ENCODE measurements at regions not wholly inside any gene's neighbourhood (a gene's known extent, or its start where the extent isn't known, plus 50 kb on each side); places are given as distances from the start of the nearest gene placed in this dataset.

GRCh38 chr21:32135401-32136363 is 143.2 kb downstream of the MIS18A start:
- H3K27ac ChIP-seq (ENCODE audit: low read length in 2 of 2), result no peak overlapping the region
- intact Hi-C loops (cut with micrococcal nuclease), result no loop called here
- CTCF ChIA-PET, result no interaction called here
- no peaks in the 10 kb centered on the region for H3K4me1 Mint-ChIP-seq
- H3K27me3 ChIP-seq (replicated peaks in 1 of 4; ENCODE audit: control extremely low read depth in 1 of 4, control insufficient read depth in 3 of 4, insufficient read depth in 4 of 4, low read length in 3 of 4), result peaks cover 0 to 4% (median 0%) of the 10 kb centered on the region in 4 experiments
- H3K4me1 ChIP-seq (ENCODE audit: control insufficient read depth in 2 of 2, insufficient read depth in 2 of 2, low read length in 2 of 2), result no peaks in the 10 kb centered on the region
- peak overlapping the region; percentile 24 for H3K4me3 Mint-ChIP-seq
- POLR2A ChIA-PET, result no interaction called here
- H3K27ac Mint-ChIP-seq, result no peak overlapping the region
- peaks cover 2% of the 10 kb centered on the region for H3K9me3 Mint-ChIP-seq (ENCODE audit: insufficient read depth)
- no peak overlapping the region for H3K4me3 ChIP-seq (ENCODE audit: control extremely low read depth in 1 of 5, extremely low read depth in 1 of 5, insufficient read depth in 1 of 5, low read depth in 2 of 5, low read length in 4 of 5)
- no peak for TF ChIP-seq CTCF (IDR thresholded peaks at IDR 0.05)
- no peak for TF ChIP-seq EZH2 (IDR thresholded peaks at IDR 0.05; ENCODE audit: borderline replicate concordance, insufficient read depth, low read depth, low read length, poor library complexity, severe bottlenecking)
- no peaks in the 10 kb centered on the region for H4K20me1 ChIP-seq (ENCODE audit: control insufficient read depth, insufficient read depth, low read length, poor library complexity, severe bottlenecking)
- H3K4me2 ChIP-seq (replicated peaks; ENCODE audit: low read depth, low read length, poor library complexity, severe bottlenecking), result no peak overlapping the region
- no peak overlapping the region for H2AFZ ChIP-seq (ENCODE audit: insufficient read depth, low read depth, low read length, poor library complexity, severe bottlenecking)
- 68% methylated on average over 8 of the region's 16 CpGs for WGBS (ENCODE audit: insufficient coverage)
- peaks cover 0 to 11% (median 3%) of the 10 kb centered on the region in 3 donors for H3K9me3 ChIP-seq (ENCODE audit: control extremely low read depth in 1 of 3, control insufficient read depth in 2 of 3, insufficient read depth in 1 of 3, low read length in 2 of 3)
- no peaks in the 10 kb centered on the region for H3K36me3 ChIP-seq (replicated peaks in 1 of 2; ENCODE audit: control extremely low read depth in 1 of 2, control insufficient read depth in 1 of 2, extremely low read depth in 1 of 2, insufficient read depth in 2 of 2, low read length in 1 of 2)
- no peak overlapping the region for H3K9ac ChIP-seq (ENCODE audit: low read length)
- DNase-seq (no peak), ATAC-seq (ENCODE audit: low read depth) (no peak)
- H3K79me2 ChIP-seq (ENCODE audit: control insufficient read depth, insufficient read depth, low read length), result no peaks in the 10 kb centered on the region
- peaks cover 16% of the 10 kb centered on the region for H3K27me3 Mint-ChIP-seq

GRCh38 chr21:32134441-32135130 is 144.3 kb downstream of the MIS18A start:
- Histone ChIP-seq H3K4me3 (ENCODE audit: control extremely low read depth in 1 of 5, extremely low read depth in 1 of 5, insufficient read depth in 1 of 5, low read depth in 2 of 5, low read length in 4 of 5) (no peak overlapping the region), H3K27ac (ENCODE audit: low read length in 2 of 2) (no peak overlapping the region), H3K27me3 (replicated peaks in 1 of 4; ENCODE audit: control extremely low read depth in 1 of 4, control insufficient read depth in 3 of 4, insufficient read depth in 4 of 4, low read length in 3 of 4) (peaks cover 0 to 4% (median 0%) of the 10 kb centered on the region in 4 experiments), H2AFZ (ENCODE audit: insufficient read depth, low read depth, low read length, poor library complexity, severe bottlenecking) (no peak overlapping the region), H3K36me3 (replicated peaks in 1 of 2; ENCODE audit: control extremely low read depth in 1 of 2, control insufficient read depth in 1 of 2, extremely low read depth in 1 of 2, insufficient read depth in 2 of 2, low read length in 1 of 2) (no peaks in the 10 kb centered on the region), H3K4me2 (replicated peaks; ENCODE audit: low read depth, low read length, poor library complexity, severe bottlenecking) (no peak overlapping the region), H3K4me1 (ENCODE audit: control insufficient read depth in 2 of 2, insufficient read depth in 2 of 2, low read length in 2 of 2) (no peaks in the 10 kb centered on the region), H3K9ac (ENCODE audit: low read length) (no peak overlapping the region), H3K9me3 (ENCODE audit: control extremely low read depth in 1 of 3, control insufficient read depth in 2 of 3, insufficient read depth in 1 of 3, low read length in 2 of 3) (peaks cover 0 to 12% (median 3%) of the 10 kb centered on the region in 3 donors), H3K79me2 (ENCODE audit: control insufficient read depth, insufficient read depth, low read length) (no peaks in the 10 kb centered on the region), H4K20me1 (ENCODE audit: control insufficient read depth, insufficient read depth, low read length, poor library complexity, severe bottlenecking) (no peaks in the 10 kb centered on the region)
- H3K27ac Mint-ChIP-seq, result no peak overlapping the region
- CTCF ChIA-PET, result no interaction called here
- H3K4me1 Mint-ChIP-seq, result no peaks in the 10 kb centered on the region
- H3K9me3 Mint-ChIP-seq (ENCODE audit: insufficient read depth), result peaks cover 2% of the 10 kb centered on the region
- no peak overlapping the region for H3K4me3 Mint-ChIP-seq
- peaks cover 16% of the 10 kb centered on the region for H3K27me3 Mint-ChIP-seq
- TF ChIP-seq EZH2 (IDR thresholded peaks at IDR 0.05; ENCODE audit: borderline replicate concordance, insufficient read depth, low read depth, low read length, poor library complexity, severe bottlenecking), result no peak
- TF ChIP-seq CTCF (IDR thresholded peaks at IDR 0.05), result no peak
- WGBS (ENCODE audit: insufficient coverage), result 70% methylated on average over 9 of the region's 11 CpGs
- ATAC-seq (ENCODE audit: low read depth), result no peak
- DNase-seq, result no peak
- POLR2A ChIA-PET, result no interaction called here
- intact Hi-C loops (cut with micrococcal nuclease), result no loop called here
